ENCODE measurements at regions not wholly inside any gene's neighbourhood (a gene's known extent, or its start where the extent isn't known, plus 50 kb on each side); places are given as distances from the start of the nearest gene placed in this dataset.

DNA sequence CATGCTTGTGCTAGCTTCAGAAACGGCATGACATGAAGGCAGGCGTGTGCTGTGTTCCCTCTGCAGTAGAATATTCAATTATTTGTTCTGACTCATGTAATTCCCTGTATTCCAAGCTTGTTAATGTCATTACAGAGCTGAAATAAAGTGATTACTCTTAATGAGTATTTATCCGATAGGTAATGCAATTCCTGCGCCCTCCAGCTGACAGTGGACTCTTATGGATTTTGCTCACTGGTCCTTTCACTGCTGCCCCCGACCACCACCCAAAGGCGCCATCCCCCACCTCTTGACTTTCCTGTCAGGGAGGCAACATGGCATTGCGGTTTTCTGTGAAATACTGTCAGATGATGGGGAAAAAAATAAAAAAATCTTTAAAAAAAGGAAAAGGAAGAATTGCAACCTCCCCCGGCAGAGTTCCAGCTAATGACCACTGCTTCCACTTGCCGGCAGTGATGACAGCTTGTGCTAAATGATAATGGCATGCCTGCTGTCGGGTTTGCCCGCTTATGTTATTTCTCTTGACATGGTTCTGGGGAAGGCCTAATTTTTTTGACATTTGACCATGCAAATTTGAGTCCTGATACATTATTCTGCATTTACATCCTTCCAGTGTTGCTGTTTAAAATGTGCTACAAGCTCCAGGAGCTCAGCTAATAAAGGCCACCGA, 335.3 kb upstream of the ADAMTS16 start:
- no peaks in the 10 kb centered on the region for H3K79me2 ChIP-seq (ENCODE audit: insufficient read depth, low read depth, low read length)
- CTCF ChIA-PET (ENCODE audit: unreplicated experiment), result no interaction called here
- no peaks in the 10 kb centered on the region for H3K9me3 ChIP-seq (ENCODE audit: low read length)
- BruUV-seq (replicated peaks), result no TSS peak
- no peak for TF ChIP-seq EZH2phosphoT487 (IDR thresholded peaks at IDR 0.05; ENCODE audit: borderline replicate concordance, low read depth, low read length)
- TF ChIP-seq, protein P1, sequence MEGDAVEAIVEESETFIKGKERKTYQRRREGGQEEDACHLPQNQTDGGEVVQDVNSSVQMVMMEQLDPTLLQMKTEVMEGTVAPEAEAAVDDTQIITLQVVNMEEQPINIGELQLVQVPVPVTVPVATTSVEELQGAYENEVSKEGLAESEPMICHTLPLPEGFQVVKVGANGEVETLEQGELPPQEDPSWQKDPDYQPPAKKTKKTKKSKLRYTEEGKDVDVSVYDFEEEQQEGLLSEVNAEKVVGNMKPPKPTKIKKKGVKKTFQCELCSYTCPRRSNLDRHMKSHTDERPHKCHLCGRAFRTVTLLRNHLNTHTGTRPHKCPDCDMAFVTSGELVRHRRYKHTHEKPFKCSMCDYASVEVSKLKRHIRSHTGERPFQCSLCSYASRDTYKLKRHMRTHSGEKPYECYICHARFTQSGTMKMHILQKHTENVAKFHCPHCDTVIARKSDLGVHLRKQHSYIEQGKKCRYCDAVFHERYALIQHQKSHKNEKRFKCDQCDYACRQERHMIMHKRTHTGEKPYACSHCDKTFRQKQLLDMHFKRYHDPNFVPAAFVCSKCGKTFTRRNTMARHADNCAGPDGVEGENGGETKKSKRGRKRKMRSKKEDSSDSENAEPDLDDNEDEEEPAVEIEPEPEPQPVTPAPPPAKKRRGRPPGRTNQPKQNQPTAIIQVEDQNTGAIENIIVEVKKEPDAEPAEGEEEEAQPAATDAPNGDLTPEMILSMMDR (conservative IDR thresholded peaks at IDR 0.05; ENCODE audit: low read length), result no peak
- intact Hi-C loops (cut with micrococcal nuclease; ENCODE audit: unreplicated experiment), result no loop called here
- no peaks in the 10 kb centered on the region for H3K4me1 ChIP-seq (ENCODE audit: insufficient read depth, low read length, poor library complexity, severe bottlenecking)
- no peaks in the 10 kb centered on the region for H4K20me1 ChIP-seq (ENCODE audit: insufficient read depth, low read length)
- POLR2A ChIA-PET, result interaction anchor here (0.8 to 1.4 kb wide), 2 partner anchors 27 to 121 kb away, joined by 3 to 4 read pairs; no protein-coding TSS in a partner anchor
- no peak overlapping the region for H3K4me3 ChIP-seq (ENCODE audit: low read depth, low read length, poor library complexity, severe bottlenecking)
- no peaks in the 10 kb centered on the region for H3K9me2 ChIP-seq (ENCODE audit: insufficient read depth, low read length)
- no peaks in the 10 kb centered on the region for H3K36me3 ChIP-seq (ENCODE audit: insufficient read depth, low read length)
- H3K27ac ChIP-seq (ENCODE audit: low read depth, low read length, poor library complexity, severe bottlenecking), result no peak overlapping the region
- no peak overlapping the region for H3K4me2 ChIP-seq (ENCODE audit: low read length)
- DNase-seq (ENCODE audit: low spot score), result no peak
- H2AFZ ChIP-seq (ENCODE audit: low read length), result no peak overlapping the region

DNA sequence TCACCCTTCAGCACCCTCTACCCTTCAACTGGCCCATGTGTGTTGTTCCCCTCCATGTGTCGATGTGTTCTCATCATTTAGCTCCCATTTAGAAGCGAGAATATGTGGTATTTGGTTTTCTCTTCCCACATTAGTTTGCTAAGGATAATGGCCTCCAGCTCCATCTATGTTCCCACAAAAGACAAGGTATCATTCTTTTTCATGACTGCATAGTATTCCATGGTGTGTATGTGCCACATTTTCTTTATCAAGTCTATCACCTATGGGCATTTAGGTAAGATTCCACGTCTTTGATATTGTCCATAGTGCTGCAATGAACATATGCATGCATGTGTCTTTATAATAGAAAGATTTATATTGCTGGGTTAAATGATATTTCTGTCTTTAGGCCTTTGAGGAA, 325.1 kb upstream of the ADAMTS16 start:
- Histone ChIP-seq H3K4me1 (ENCODE audit: insufficient read depth, low read length, poor library complexity, severe bottlenecking) (no peaks in the 10 kb centered on the region), H3K27ac (ENCODE audit: low read depth, low read length, poor library complexity, severe bottlenecking) (no peak overlapping the region), H3K79me2 (ENCODE audit: insufficient read depth, low read depth, low read length) (no peaks in the 10 kb centered on the region), H2AFZ (ENCODE audit: low read length) (no peak overlapping the region), H3K36me3 (ENCODE audit: insufficient read depth, low read length) (no peaks in the 10 kb centered on the region), H3K9me2 (ENCODE audit: insufficient read depth, low read length) (no peaks in the 10 kb centered on the region), H3K9me3 (ENCODE audit: low read length) (no peaks in the 10 kb centered on the region), H3K4me3 (ENCODE audit: low read depth, low read length, poor library complexity, severe bottlenecking) (no peak overlapping the region), H4K20me1 (ENCODE audit: insufficient read depth, low read length) (no peaks in the 10 kb centered on the region), H3K4me2 (ENCODE audit: low read length) (no peak overlapping the region)
- POLR2A ChIA-PET, result interaction anchor here (0.6 kb wide), 1 partner anchor 176 kb away, joined by 3 read pairs; no protein-coding TSS in a partner anchor
- BruUV-seq (replicated peaks), result no TSS peak
- DNase-seq (ENCODE audit: low spot score), result no peak
- intact Hi-C loops (cut with micrococcal nuclease; ENCODE audit: unreplicated experiment), result no loop called here
- CTCF ChIA-PET (ENCODE audit: unreplicated experiment), result no interaction called here
- TF ChIP-seq, protein P1 (conservative IDR thresholded peaks at IDR 0.05; ENCODE audit: low read length), result no peak
- no peak for TF ChIP-seq EZH2phosphoT487 (IDR thresholded peaks at IDR 0.05; ENCODE audit: borderline replicate concordance, low read depth, low read length)

DNA sequence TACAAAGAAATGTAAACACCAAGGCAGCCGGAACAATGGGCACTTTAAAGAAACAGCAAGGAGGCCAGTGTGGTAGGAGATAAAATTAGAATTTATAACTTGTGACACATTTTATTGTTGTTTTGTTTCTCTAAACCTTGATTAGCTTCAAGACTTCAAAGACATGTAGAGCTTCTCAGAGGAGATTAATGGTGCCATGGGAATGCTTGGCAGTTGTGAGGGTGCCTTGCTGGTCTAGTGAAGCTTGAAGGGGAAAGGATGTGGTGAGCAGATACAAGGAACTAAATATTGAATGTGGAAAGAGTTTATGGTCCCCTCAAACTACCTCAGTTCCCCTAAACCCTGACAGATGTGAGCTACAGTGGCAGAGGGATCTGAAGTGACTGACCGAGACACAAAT, 322.4 kb upstream of the ADAMTS16 start:
- intact Hi-C loops (cut with micrococcal nuclease; ENCODE audit: unreplicated experiment), result no loop called here
- H2AFZ ChIP-seq (ENCODE audit: low read length), result no peak overlapping the region
- BruUV-seq (replicated peaks), result no TSS peak
- no peaks in the 10 kb centered on the region for H4K20me1 ChIP-seq (ENCODE audit: insufficient read depth, low read length)
- no peak for DNase-seq (ENCODE audit: low spot score)
- H3K9me2 ChIP-seq (ENCODE audit: insufficient read depth, low read length), result no peaks in the 10 kb centered on the region
- POLR2A ChIA-PET, result no interaction called here
- H3K9me3 ChIP-seq (ENCODE audit: low read length), result no peaks in the 10 kb centered on the region
- H3K27ac ChIP-seq (ENCODE audit: low read depth, low read length, poor library complexity, severe bottlenecking), result no peak overlapping the region
- TF ChIP-seq EZH2phosphoT487 (IDR thresholded peaks at IDR 0.05; ENCODE audit: borderline replicate concordance, low read depth, low read length), result no peak
- TF ChIP-seq, protein P1 (conservative IDR thresholded peaks at IDR 0.05; ENCODE audit: low read length), result no peak
- no peaks in the 10 kb centered on the region for H3K36me3 ChIP-seq (ENCODE audit: insufficient read depth, low read length)
- H3K79me2 ChIP-seq (ENCODE audit: insufficient read depth, low read depth, low read length), result no peaks in the 10 kb centered on the region
- CTCF ChIA-PET (ENCODE audit: unreplicated experiment), result no interaction called here
- H3K4me3 ChIP-seq (ENCODE audit: low read depth, low read length, poor library complexity, severe bottlenecking), result no peak overlapping the region
- H3K4me2 ChIP-seq (ENCODE audit: low read length), result no peak overlapping the region
- no peaks in the 10 kb centered on the region for H3K4me1 ChIP-seq (ENCODE audit: insufficient read depth, low read length, poor library complexity, severe bottlenecking)

Data from OCI-LY7 (cell line).